ENCODE measurements at regions not wholly inside any gene's neighbourhood (a gene's known extent, or its start where the extent isn't known, plus 50 kb on each side); places are given as distances from the start of the nearest gene placed in this dataset.
A peak's percentile ranks its signal among the peaks of the same experiment; 100 is the strongest.

GRCh38 chr12:21993438-21993981, 52.3 kb upstream of the ABCC9 start:
- FAIRE-seq = no peak

DNA sequence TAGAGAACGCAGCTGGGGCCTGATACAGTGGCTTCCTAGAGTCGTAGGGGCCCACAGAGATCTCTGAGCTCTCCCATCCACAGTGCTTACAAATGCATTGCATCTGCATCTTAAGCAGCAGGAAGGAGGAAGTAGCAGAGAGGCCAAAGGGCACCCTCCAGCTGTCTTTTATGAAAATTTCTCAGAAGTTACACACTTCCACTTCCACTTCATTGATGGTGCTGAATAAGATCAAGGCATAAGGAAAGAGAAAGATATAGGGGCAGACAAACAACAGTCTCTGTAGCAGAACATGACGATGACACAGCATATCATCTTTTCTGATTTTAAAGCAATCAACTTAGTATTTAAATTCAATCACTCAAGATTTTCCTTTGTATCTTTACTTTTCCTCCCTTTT, 51.6 kb upstream of the ABCC9 start:
- peak; percentile 3 for DNase-seq (ENCODE audit: insufficient read length, low spot score)
- no peak for FAIRE-seq

More at GRCh38 chr12:21993438-21993981, 52.3 kb upstream of the ABCC9 start:
- no peak for DNase-seq (ENCODE audit: insufficient read length, low spot score)

GRCh38 chr12:21991526-21991925, 50.3 kb upstream of the ABCC9 start:
- FAIRE-seq = no peak
- DNase-seq (ENCODE audit: insufficient read length, low spot score) = no peak
